H1 (cell line): ENCODE measurements at regions not wholly inside any gene's neighbourhood (a gene's known extent, or its start where the extent isn't known, plus 50 kb on each side); places are given as distances from the start of the nearest gene placed in this dataset.

Experiments
- CTCF ChIA-PET: fragments of 300-600 bp; sonication (Branson Sonifier 250); formaldehyde crosslinking; loops from one replicate; lab custom pipeline; 2021; ENCODE audit not compliant: partially characterized antibody; lab: Charles Lee
- POLR2A ChIA-PET: fragments of 300-600 bp; sonication (Branson Sonifier 250); formaldehyde crosslinking; loops from one replicate; lab custom pipeline; 2021; ENCODE audit warnings: inconsistent platforms; ENCODE audit not compliant: partially characterized antibody; lab: Charles Lee
- DNase-seq, 2 experiments: peaks; one replicate each; pipeline versions ENCODE4 v3.0.0 to v3.0.0-alpha.2; 2010 to 2022; ENCODE audit warnings: low spot score in 2 of 2, low read depth in 1 of 2, mixed read lengths in 1 of 2
- FAIRE-seq: peaks from 2 replicates; lab custom pipeline; 2011; peaks lifted over from hg19 to GRCh38; lab: Jason Lieb, UNC
- H2AFZ ChIP-seq: 2 replicates; pipeline ENCODE4 v1.8.1; 2012; ENCODE audit warnings: low read length, inconsistent platforms
- H2AK5ac ChIP-seq: 2 replicates; pipeline ENCODE4 v1.6.1; 2013; ENCODE audit warnings: low read depth, low read length
- H2BK120ac ChIP-seq: replicated peaks from 2 replicates; pipeline ENCODE3; 2013; ENCODE audit warnings: low read depth, low read length, inconsistent platforms
- H2BK12ac ChIP-seq: 2 replicates; pipeline ENCODE4 v1.6.1; 2013; ENCODE audit warnings: low read depth, low read length
- H2BK15ac ChIP-seq: 2 replicates; pipeline ENCODE4 v1.6.1; 2013; ENCODE audit warnings: low read length
- H2BK20ac ChIP-seq: 2 replicates; pipeline ENCODE4 v1.6.1; 2013; ENCODE audit warnings: low read length
- H2BK5ac ChIP-seq: 2 replicates; pipeline ENCODE4 v1.6.1; 2013; ENCODE audit warnings: low read depth, low read length
- H3K14ac ChIP-seq: 2 replicates; pipeline ENCODE4 v1.6.1; 2013; ENCODE audit warnings: inconsistent platforms; ENCODE audit not compliant: insufficient read length
- H3K18ac ChIP-seq: 2 replicates; pipeline ENCODE4 v1.6.1; 2013; ENCODE audit warnings: low read length; ENCODE audit errors: extremely low read depth
- H3K23ac ChIP-seq: 2 replicates; pipeline ENCODE4 v1.6.1; 2013; ENCODE audit warnings: inconsistent platforms; ENCODE audit not compliant: insufficient read length
- H3K23me2 ChIP-seq: 2 replicates; pipeline ENCODE4 v1.6.1; 2013; ENCODE audit warnings: low read depth, low read length
- H3K27ac ChIP-seq: 2 replicates; pipeline ENCODE4 v1.6.1; 2011; ENCODE audit warnings: low read depth, low read length, inconsistent platforms
- H3K27me3 ChIP-seq, 4 experiments: replicated peaks in 1 of 4; 1 replicate in 1 of 4; 2 replicates in 3 of 4; pipeline versions ENCODE4 v1.6.1 to v1.8.1; 2011 to 2013; ENCODE audit warnings: low read length in 3 of 4, mild to moderate bottlenecking in 3 of 4, inconsistent platforms in 2 of 4, mixed read lengths in 2 of 4, moderate library complexity in 1 of 4; ENCODE audit not compliant: control insufficient read depth in 3 of 4, insufficient read depth in 3 of 4; ENCODE audit errors: extremely low read depth in 1 of 4
- H3K36me3 ChIP-seq, 4 experiments: 2 replicates each; pipeline versions ENCODE4 v1.6.1 to v1.8.1; 2011 to 2013; ENCODE audit warnings: mild to moderate bottlenecking in 4 of 4, low read length in 3 of 4, moderate library complexity in 2 of 4, control low read depth in 1 of 4, inconsistent platforms in 1 of 4; ENCODE audit not compliant: insufficient read depth in 4 of 4, control insufficient read depth in 2 of 4
- H3K4ac ChIP-seq: replicated peaks from 2 replicates; pipeline ENCODE3; 2013; ENCODE audit warnings: low read length, low read depth, mixed read lengths, inconsistent platforms; ENCODE audit not compliant: insufficient read length
- H3K4me1 ChIP-seq, 4 experiments: replicated peaks in 1 of 4; 1 replicate in 1 of 4; 2 replicates in 3 of 4; pipeline versions ENCODE4 v1.6.1 to v1.8.1; 2011 to 2013; ENCODE audit warnings: low read length in 3 of 4, inconsistent platforms in 2 of 4, mixed read lengths in 1 of 4; ENCODE audit not compliant: insufficient read depth in 4 of 4, control insufficient read depth in 3 of 4
- H3K4me2 ChIP-seq, 2 experiments: 2 replicates each; pipeline versions ENCODE4 v1.6.1 to v1.8.1; 2011 to 2013; ENCODE audit warnings: low read depth in 2 of 2, low read length in 2 of 2, control low read depth in 1 of 2, inconsistent platforms in 1 of 2, mild to moderate bottlenecking in 1 of 2; ENCODE audit not compliant: insufficient read depth in 1 of 2
- H3K4me3 ChIP-seq, 4 experiments: fragments of 200-600, 300-600 bp in 1 of 4; sonication (generic), shearing (Covaris generic), sonication (Bioruptor Twin) in 1 of 4; 2 replicates each; pipeline versions ENCODE4 v1.5.1 to v1.8.1; 2011 to 2016; ENCODE audit warnings: low read length in 4 of 4, low read depth in 3 of 4, control low read depth in 2 of 4, inconsistent platforms in 2 of 4, mild to moderate bottlenecking in 2 of 4, mixed read lengths in 1 of 4, moderate library complexity in 1 of 4; ENCODE audit not compliant: insufficient read depth in 2 of 4; ENCODE audit errors: extremely low read depth in 1 of 4
- H3K56ac ChIP-seq: replicated peaks from 2 replicates; pipeline ENCODE3; 2013; ENCODE audit warnings: low read depth, mild to moderate bottlenecking, mixed read lengths, low read length, inconsistent platforms; ENCODE audit not compliant: insufficient read length
- H3K79me1 ChIP-seq: 2 replicates; pipeline ENCODE4 v1.6.1; 2013; ENCODE audit warnings: low read depth, low read length, control low read depth
- H3K79me2 ChIP-seq, 2 experiments: 2 replicates each; pipeline versions ENCODE4 v1.6.1 to v1.8.1; 2012 to 2013; ENCODE audit warnings: low read length in 2 of 2, mild to moderate bottlenecking in 2 of 2, inconsistent platforms in 1 of 2; ENCODE audit not compliant: insufficient read depth in 2 of 2, control insufficient read depth in 1 of 2
- H3K9ac ChIP-seq, 4 experiments: replicated peaks in 1 of 4; 1 replicate in 1 of 4; 2 replicates in 3 of 4; pipeline versions ENCODE4 v1.6.1 to v1.8.1; 2011 to 2013; ENCODE audit warnings: low read depth in 3 of 4, low read length in 3 of 4, control low read depth in 2 of 4, mild to moderate bottlenecking in 2 of 4, moderate library complexity in 2 of 4, inconsistent platforms in 1 of 4; ENCODE audit errors: extremely low read depth in 1 of 4
- H3K9me3 ChIP-seq, 2 experiments: 2 replicates each; pipeline versions ENCODE4 v1.6.1 to v1.8.1; 2012 to 2013; ENCODE audit warnings: mild to moderate bottlenecking in 2 of 2, moderate library complexity in 2 of 2, control low read depth in 1 of 2, inconsistent platforms in 1 of 2, low read depth in 1 of 2, low read length in 1 of 2, mixed read lengths in 1 of 2; ENCODE audit not compliant: insufficient read depth in 2 of 2
- H4K20me1 ChIP-seq, 2 experiments: replicated peaks in 1 of 2; 2 replicates each; pipeline versions ENCODE3 to v1.8.1; 2011 to 2013; ENCODE audit warnings: inconsistent platforms in 2 of 2, low read length in 2 of 2, mild to moderate bottlenecking in 1 of 2; ENCODE audit not compliant: insufficient read depth in 2 of 2, control insufficient read depth in 1 of 2
- H4K5ac ChIP-seq: 2 replicates; pipeline ENCODE4 v1.6.1; 2013; ENCODE audit warnings: low read length, low read depth, mixed read lengths, inconsistent platforms; ENCODE audit not compliant: insufficient read length
- H4K8ac ChIP-seq: 2 replicates; pipeline ENCODE4 v1.8.0; 2013; ENCODE audit warnings: mild to moderate bottlenecking, moderate library complexity, low read length, inconsistent platforms; ENCODE audit not compliant: insufficient read depth; ENCODE audit errors: extremely low read depth
- H4K91ac ChIP-seq: replicated peaks from 2 replicates; pipeline ENCODE3; 2013; ENCODE audit warnings: low read length, mixed read lengths, inconsistent platforms; ENCODE audit not compliant: insufficient read length
- ATF2 ChIP-seq: IDR thresholded peaks from 2 replicates; pipeline ENCODE4 v1.6.1; 2012; ENCODE audit warnings: low read length, inconsistent platforms
- CHD2 ChIP-seq: IDR thresholded peaks from 2 replicates; pipeline ENCODE4 v1.6.1; 2012; ENCODE audit warnings: low read length, improper control_type of control experiment
- NANOG ChIP-seq: IDR thresholded peaks from 2 replicates; pipeline ENCODE4 v1.6.1; 2011; ENCODE audit warnings: low read length, low read depth, mild to moderate bottlenecking, inconsistent platforms; ENCODE audit not compliant: insufficient read depth, poor library complexity, severe bottlenecking
- WGBS, 2 experiments: shearing (Covaris generic) in 1 of 2; methylation state at CpG; one replicate each; pipeline versions ENCODE4 v1.1.6 to v1.1.7; 2013 to 2015; ENCODE audit warnings: low lambda C conversion rate in 2 of 2, mixed read lengths in 2 of 2, inconsistent platforms in 1 of 2, low coverage in 1 of 2, missing lambda C conversion rate in 1 of 2; ENCODE audit not compliant: insufficient replicate concordance in 2 of 2, insufficient coverage in 1 of 2, insufficient read length in 1 of 2; ENCODE audit errors: extremely low coverage in 1 of 2, missing lambda C conversion rate in 1 of 2; 5-methylcytosine and 5-hydroxymethylcytosine counted together

- no peak overlapping the region for H2BK5ac ChIP-seq
- FAIRE-seq (no peak), DNase-seq (no peak)
- CTCF ChIA-PET, result interaction anchor here (0.9 kb wide), 1 partner anchor 10 kb away, joined by 3 read pairs; no protein-coding TSS in a partner anchor
- no peak overlapping the region for H2AK5ac ChIP-seq
- H3K18ac ChIP-seq, result no peak overlapping the region
- H3K27me3 ChIP-seq, result no peaks in the 10 kb centered on the region
- H3K4ac ChIP-seq, result no peak overlapping the region
- H2BK20ac ChIP-seq, result no peak overlapping the region
- TF ChIP-seq NANOG, result no peak
- no peak for TF ChIP-seq ATF2
- no peak for TF ChIP-seq CHD2
- no peaks in the 10 kb centered on the region for H3K79me1 ChIP-seq
- no peak overlapping the region for H2BK15ac ChIP-seq
- H2AFZ ChIP-seq, result no peak overlapping the region
- H4K91ac ChIP-seq, result no peak overlapping the region
- no peak overlapping the region for H2BK120ac ChIP-seq
- no peak overlapping the region for H3K27ac ChIP-seq
- H3K4me1 ChIP-seq, result no peaks in the 10 kb centered on the region
- H2BK12ac ChIP-seq, result no peak overlapping the region
- no peak overlapping the region for H3K9ac ChIP-seq
- 79% methylated on average over 3 of the region's 3 CpGs; no CpG with 5 or more reads in 1 of the 2 experiments for WGBS, 2 experiments
- H3K4me2 ChIP-seq, result no peak overlapping the region
- H4K20me1 ChIP-seq, result no peaks in the 10 kb centered on the region
- no peak overlapping the region for H4K5ac ChIP-seq
- H3K14ac ChIP-seq, result no peak overlapping the region
- H3K4me3 ChIP-seq, result no peak overlapping the region
- H3K79me2 ChIP-seq, result no peaks in the 10 kb centered on the region
- no peaks in the 10 kb centered on the region for H3K23me2 ChIP-seq
- H4K8ac ChIP-seq, result no peak overlapping the region
- H3K23ac ChIP-seq, result no peak overlapping the region
- H3K9me3 ChIP-seq, result peaks cover 6 to 18% of the 10 kb centered on the region in 2 experiments; a peak in 2 of 4 replicates
- H3K56ac ChIP-seq, result no peak overlapping the region
- POLR2A ChIA-PET, result no interaction called here
- H3K36me3 ChIP-seq, result no peaks in the 10 kb centered on the region
These were observed 457.9 kb downstream of the GRIA2 start for GRCh38 chr4:157678478-157678877.
